ENCODE measurements at regions not wholly inside any gene's neighbourhood (a gene's known extent, or its start where the extent isn't known, plus 50 kb on each side); places are given as distances from the start of the nearest gene placed in this dataset.

- Histone ChIP-seq H3K4me2 (ENCODE audit: low read depth, low read length) (no peak overlapping the region), H3F3A (ENCODE audit: insufficient read depth, low read length) (no peaks in the 10 kb centered on the region), H3K4me3 (ENCODE audit: low read length) (no peak overlapping the region), H2AFZ (ENCODE audit: low read length) (no peak overlapping the region), H3K79me2 (ENCODE audit: low read length) (no peaks in the 10 kb centered on the region), H3K27ac (ENCODE audit: low read length) (no peak overlapping the region), H3K9me2 (replicated peaks; ENCODE audit: insufficient read depth, low read length) (no peaks in the 10 kb centered on the region), H3K9ac (ENCODE audit: low read length) (no peak overlapping the region), H4K20me1 (ENCODE audit: insufficient read depth, low read length) (no peaks in the 10 kb centered on the region), H3K36me3 (replicated peaks; ENCODE audit: insufficient read depth, low read length) (no peaks in the 10 kb centered on the region), H3K9me3 (replicated peaks; ENCODE audit: insufficient read depth, low read length) (no peaks in the 10 kb centered on the region), H3K27me3 (replicated peaks; ENCODE audit: insufficient read depth, low read length) (no peaks in the 10 kb centered on the region), H3K4me1 (ENCODE audit: low read length) (no peaks in the 10 kb centered on the region)
- no peak for DNase-seq
- TF ChIP-seq EZH2phosphoT487 (IDR thresholded peaks at IDR 0.05; ENCODE audit: low read length) (no peak), CTCF (IDR thresholded peaks at IDR 0.05; ENCODE audit: low read length) (no peak), EZH2 (optimal IDR thresholded peaks at IDR 0.05; ENCODE audit: low read depth, low read length) (no peak)
These were observed 393.1 kb downstream of the FRK start for GRCh38 chr6:115667478-115668026.

- H3F3A ChIP-seq (ENCODE audit: insufficient read depth, low read length) = no peaks in the 10 kb centered on the region
- H3K9ac ChIP-seq (ENCODE audit: low read length) = no peak overlapping the region
- no peak for TF ChIP-seq EZH2 (optimal IDR thresholded peaks at IDR 0.05; ENCODE audit: low read depth, low read length)
- no peak for TF ChIP-seq CTCF (IDR thresholded peaks at IDR 0.05; ENCODE audit: low read length)
- TF ChIP-seq EZH2phosphoT487 (IDR thresholded peaks at IDR 0.05; ENCODE audit: low read length) = no peak
- no peaks in the 10 kb centered on the region for H3K27me3 ChIP-seq (replicated peaks; ENCODE audit: insufficient read depth, low read length)
- no peaks in the 10 kb centered on the region for H3K79me2 ChIP-seq (ENCODE audit: low read length)
- DNase-seq = no peak
- H3K4me1 ChIP-seq (ENCODE audit: low read length) = no peaks in the 10 kb centered on the region
- H3K9me3 ChIP-seq (replicated peaks; ENCODE audit: insufficient read depth, low read length) = no peaks in the 10 kb centered on the region
- no peak overlapping the region for H3K27ac ChIP-seq (ENCODE audit: low read length)
- H3K4me3 ChIP-seq (ENCODE audit: low read length) = no peak overlapping the region
- no peaks in the 10 kb centered on the region for H3K9me2 ChIP-seq (replicated peaks; ENCODE audit: insufficient read depth, low read length)
- H3K4me2 ChIP-seq (ENCODE audit: low read depth, low read length) = no peak overlapping the region
- no peak overlapping the region for H2AFZ ChIP-seq (ENCODE audit: low read length)
- no peaks in the 10 kb centered on the region for H4K20me1 ChIP-seq (ENCODE audit: insufficient read depth, low read length)
- no peaks in the 10 kb centered on the region for H3K36me3 ChIP-seq (replicated peaks; ENCODE audit: insufficient read depth, low read length)
These were observed 393.7 kb downstream of the FRK start for GRCh38 chr6:115666997-115667396.

- TF ChIP-seq CTCF (IDR thresholded peaks at IDR 0.05; ENCODE audit: low read length) (no peak), EZH2phosphoT487 (IDR thresholded peaks at IDR 0.05; ENCODE audit: low read length) (no peak), EZH2 (optimal IDR thresholded peaks at IDR 0.05; ENCODE audit: low read depth, low read length) (no peak)
- Histone ChIP-seq H3K36me3 (replicated peaks; ENCODE audit: insufficient read depth, low read length) (no peaks in the 10 kb centered on the region), H3K9ac (ENCODE audit: low read length) (no peak overlapping the region), H3F3A (ENCODE audit: insufficient read depth, low read length) (no peaks in the 10 kb centered on the region), H3K27me3 (replicated peaks; ENCODE audit: insufficient read depth, low read length) (no peaks in the 10 kb centered on the region), H3K9me2 (replicated peaks; ENCODE audit: insufficient read depth, low read length) (no peaks in the 10 kb centered on the region), H3K4me1 (ENCODE audit: low read length) (no peaks in the 10 kb centered on the region), H3K4me2 (ENCODE audit: low read depth, low read length) (no peak overlapping the region), H3K79me2 (ENCODE audit: low read length) (no peaks in the 10 kb centered on the region), H3K27ac (ENCODE audit: low read length) (no peak overlapping the region), H4K20me1 (ENCODE audit: insufficient read depth, low read length) (no peaks in the 10 kb centered on the region), H3K4me3 (ENCODE audit: low read length) (no peak overlapping the region), H3K9me3 (replicated peaks; ENCODE audit: insufficient read depth, low read length) (no peaks in the 10 kb centered on the region), H2AFZ (ENCODE audit: low read length) (no peak overlapping the region)
- DNase-seq = no peak
These were observed 395.4 kb downstream of the FRK start for GRCh38 chr6:115665310-115665709.
